DND-41 (cell line): ENCODE measurements at regions not wholly inside any gene's neighbourhood (a gene's known extent, or its start where the extent isn't known, plus 50 kb on each side); places are given as distances from the start of the nearest gene placed in this dataset.

ENCODE experiments used
- ATAC-seq: fragments of 200-7000 bp; cut with Tn5 transposase; 3 replicates; pipeline ENCODE4 v1.9.1; 2021; ENCODE audit warnings: low read depth; ENCODE audit not compliant: insufficient read depth
- DNase-seq: peaks from one replicate; pipeline ENCODE4 v3.0.0-alpha.2; 2020
- H2AFZ ChIP-seq: 2 replicates; pipeline ENCODE4 v1.6.0; 2012; ENCODE audit warnings: low read depth, low read length
- H3K27ac ChIP-seq: 2 replicates; pipeline ENCODE4 v1.5.1; 2012; ENCODE audit warnings: low read length, inconsistent platforms
- H3K27me3 ChIP-seq: fragments of 200-600 bp; sonication (generic); 2 replicates; pipeline ENCODE4 v1.6.0; 2012; ENCODE audit warnings: low read length, mild to moderate bottlenecking, inconsistent platforms; ENCODE audit not compliant: insufficient read depth, poor library complexity
- H3K36me3 ChIP-seq: 2 replicates; pipeline ENCODE4 v1.5.1; 2012; ENCODE audit warnings: low read length, inconsistent platforms; ENCODE audit not compliant: insufficient read depth
- H3K4me1 ChIP-seq: 2 replicates; pipeline ENCODE4 v1.5.1; 2012; ENCODE audit warnings: mild to moderate bottlenecking, low read length; ENCODE audit not compliant: insufficient read depth
- H3K4me2 ChIP-seq: 2 replicates; pipeline ENCODE4 v1.6.0; 2012; ENCODE audit warnings: mild to moderate bottlenecking, moderate library complexity, low read length, inconsistent platforms; ENCODE audit not compliant: insufficient read depth
- H3K4me3 ChIP-seq, 2 experiments: fragments of 200-600 bp in 1 of 2; shearing (Covaris generic) in 1 of 2; 2 replicates each; pipeline ENCODE4 v1.5.1; 2012 to 2016; ENCODE audit warnings: inconsistent platforms in 2 of 2, low read length in 2 of 2, mild to moderate bottlenecking in 2 of 2, low read depth in 1 of 2, moderate library complexity in 1 of 2
- H3K79me2 ChIP-seq: 2 replicates; pipeline ENCODE4 v1.6.0; 2012; ENCODE audit warnings: low read length, inconsistent platforms; ENCODE audit not compliant: insufficient read depth
- H3K9ac ChIP-seq: 2 replicates; pipeline ENCODE4 v1.6.0; 2012; ENCODE audit warnings: low read depth, mild to moderate bottlenecking, inconsistent platforms, low read length, moderate library complexity
- H3K9me3 ChIP-seq: 2 replicates; pipeline ENCODE4 v1.5.1; 2012; ENCODE audit warnings: low read length, moderate library complexity, mild to moderate bottlenecking, inconsistent platforms; ENCODE audit not compliant: insufficient read depth, severe bottlenecking
- H4K20me1 ChIP-seq: 2 replicates; pipeline ENCODE4 v1.6.0; 2012; ENCODE audit warnings: low read length; ENCODE audit not compliant: insufficient read depth
- EZH2 ChIP-seq: IDR thresholded peaks from 3 replicates; pipeline ENCODE4 v1.6.1; 2012; ENCODE audit warnings: borderline replicate concordance, low read depth, mild to moderate bottlenecking, moderate library complexity, low read length, inconsistent platforms; ENCODE audit not compliant: severe bottlenecking
- TF ChIP-seq, protein P1 (sequence below): IDR thresholded peaks from 2 replicates; pipeline ENCODE4 v1.5.1; 2012; ENCODE audit warnings: borderline replicate concordance, low read length, moderate library complexity, mild to moderate bottlenecking; ENCODE audit not compliant: poor library complexity, severe bottlenecking; ENCODE audit errors: extremely low read depth

DNA sequence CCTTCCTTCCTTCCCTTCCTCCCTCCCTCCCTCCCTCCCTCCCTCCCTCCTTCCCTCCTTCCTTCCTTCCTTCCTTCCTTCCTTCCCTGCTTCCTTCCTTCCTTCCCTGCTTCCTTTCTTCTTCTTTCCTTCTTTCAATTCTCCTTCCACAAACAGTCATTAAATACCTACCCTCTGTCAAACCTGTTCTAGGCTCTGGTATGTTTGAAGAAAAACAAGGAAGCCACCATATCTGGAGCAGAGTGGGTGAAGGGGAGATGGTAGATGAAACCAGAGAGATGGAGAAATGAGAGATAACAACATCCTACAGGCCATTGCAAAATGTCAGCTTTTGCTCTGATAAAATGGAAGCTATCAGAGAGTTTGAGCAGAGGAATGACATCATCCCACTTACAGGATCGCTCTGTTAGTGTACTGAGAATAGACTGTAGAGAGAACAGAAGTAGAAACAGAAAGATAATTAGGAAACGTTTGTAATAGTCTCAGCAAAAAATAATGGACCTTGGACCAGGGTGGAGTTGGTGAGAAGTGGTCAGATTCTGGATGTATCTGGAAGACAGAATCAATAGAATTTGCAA lies 334.0 kb downstream of the STIM2 start:
- H3K9me3 ChIP-seq: no peaks in the 10 kb centered on the region
- no peaks in the 10 kb centered on the region for H3K36me3 ChIP-seq
- H3K4me2 ChIP-seq: no peak overlapping the region
- no peak overlapping the region for H2AFZ ChIP-seq
- DNase-seq (no peak), ATAC-seq (no peak)
- H3K79me2 ChIP-seq: no peaks in the 10 kb centered on the region
- H3K27ac ChIP-seq: no peak overlapping the region
- H3K4me3 ChIP-seq: no peak overlapping the region
- H3K9ac ChIP-seq: no peak overlapping the region
- H3K4me1 ChIP-seq: no peaks in the 10 kb centered on the region
- TF ChIP-seq EZH2: no peak
- TF ChIP-seq, protein P1, sequence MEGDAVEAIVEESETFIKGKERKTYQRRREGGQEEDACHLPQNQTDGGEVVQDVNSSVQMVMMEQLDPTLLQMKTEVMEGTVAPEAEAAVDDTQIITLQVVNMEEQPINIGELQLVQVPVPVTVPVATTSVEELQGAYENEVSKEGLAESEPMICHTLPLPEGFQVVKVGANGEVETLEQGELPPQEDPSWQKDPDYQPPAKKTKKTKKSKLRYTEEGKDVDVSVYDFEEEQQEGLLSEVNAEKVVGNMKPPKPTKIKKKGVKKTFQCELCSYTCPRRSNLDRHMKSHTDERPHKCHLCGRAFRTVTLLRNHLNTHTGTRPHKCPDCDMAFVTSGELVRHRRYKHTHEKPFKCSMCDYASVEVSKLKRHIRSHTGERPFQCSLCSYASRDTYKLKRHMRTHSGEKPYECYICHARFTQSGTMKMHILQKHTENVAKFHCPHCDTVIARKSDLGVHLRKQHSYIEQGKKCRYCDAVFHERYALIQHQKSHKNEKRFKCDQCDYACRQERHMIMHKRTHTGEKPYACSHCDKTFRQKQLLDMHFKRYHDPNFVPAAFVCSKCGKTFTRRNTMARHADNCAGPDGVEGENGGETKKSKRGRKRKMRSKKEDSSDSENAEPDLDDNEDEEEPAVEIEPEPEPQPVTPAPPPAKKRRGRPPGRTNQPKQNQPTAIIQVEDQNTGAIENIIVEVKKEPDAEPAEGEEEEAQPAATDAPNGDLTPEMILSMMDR: no peak
- H4K20me1 ChIP-seq: no peaks in the 10 kb centered on the region
- no peaks in the 10 kb centered on the region for H3K27me3 ChIP-seq

DNA sequence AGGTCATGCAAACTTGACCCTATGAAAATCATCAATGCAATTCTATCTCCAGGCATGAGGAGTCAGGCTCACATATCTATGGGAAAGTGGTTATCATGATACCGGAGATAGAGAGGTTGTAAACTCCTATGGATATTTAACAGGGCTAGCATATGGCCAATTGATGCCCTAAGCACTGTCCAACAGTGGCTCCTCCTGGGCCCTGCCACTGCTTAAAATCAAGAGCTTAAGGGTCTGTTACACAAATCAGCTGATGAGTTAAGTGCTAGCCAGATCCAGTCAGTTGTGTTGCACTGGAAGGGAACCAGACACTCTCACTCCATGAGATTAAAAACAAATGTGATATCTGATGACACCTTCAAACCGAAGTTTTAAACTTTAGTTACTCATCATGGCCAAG lies 337.6 kb downstream of the STIM2 start:
- no peak overlapping the region for H3K9ac ChIP-seq
- no peaks in the 10 kb centered on the region for H3K9me3 ChIP-seq
- H3K36me3 ChIP-seq: no peaks in the 10 kb centered on the region
- no peak for ATAC-seq
- H4K20me1 ChIP-seq: no peaks in the 10 kb centered on the region
- no peak overlapping the region for H2AFZ ChIP-seq
- no peak for DNase-seq
- H3K27ac ChIP-seq: no peak overlapping the region
- H3K27me3 ChIP-seq: no peaks in the 10 kb centered on the region
- no peaks in the 10 kb centered on the region for H3K4me1 ChIP-seq
- H3K4me3 ChIP-seq: no peak overlapping the region
- TF ChIP-seq EZH2: no peak
- TF ChIP-seq, protein P1: no peak
- no peak overlapping the region for H3K4me2 ChIP-seq
- no peaks in the 10 kb centered on the region for H3K79me2 ChIP-seq

DNA sequence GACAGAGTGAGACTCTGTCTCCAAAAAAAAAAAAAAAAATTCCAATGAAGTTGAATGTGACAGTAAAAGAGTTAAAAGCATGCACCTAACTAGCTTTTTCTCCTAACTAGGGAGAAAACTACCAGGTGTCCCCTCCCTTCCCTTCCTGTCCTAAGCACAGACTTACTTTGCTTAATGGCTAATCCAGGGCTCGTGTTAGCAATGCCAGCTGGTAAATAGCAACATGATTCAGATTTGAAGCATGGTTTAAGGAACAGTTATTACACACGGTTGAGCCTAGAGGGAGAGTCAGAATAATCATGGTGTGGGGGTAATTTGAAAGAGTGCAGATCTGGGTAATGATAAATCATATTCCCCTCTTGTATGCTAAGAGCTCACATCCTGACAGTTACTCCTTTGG lies 338.3 kb downstream of the STIM2 start:
- Histone ChIP-seq H3K9ac (no peak overlapping the region), H4K20me1 (no peaks in the 10 kb centered on the region), H3K4me2 (no peak overlapping the region), H3K4me3 (no peak overlapping the region), H2AFZ (no peak overlapping the region), H3K36me3 (no peaks in the 10 kb centered on the region), H3K27ac (no peak overlapping the region), H3K79me2 (no peaks in the 10 kb centered on the region), H3K27me3 (no peaks in the 10 kb centered on the region), H3K9me3 (no peaks in the 10 kb centered on the region), H3K4me1 (no peaks in the 10 kb centered on the region)
- ATAC-seq (no peak), DNase-seq (no peak)
- no peak for TF ChIP-seq EZH2
- TF ChIP-seq, protein P1: no peak

DNA sequence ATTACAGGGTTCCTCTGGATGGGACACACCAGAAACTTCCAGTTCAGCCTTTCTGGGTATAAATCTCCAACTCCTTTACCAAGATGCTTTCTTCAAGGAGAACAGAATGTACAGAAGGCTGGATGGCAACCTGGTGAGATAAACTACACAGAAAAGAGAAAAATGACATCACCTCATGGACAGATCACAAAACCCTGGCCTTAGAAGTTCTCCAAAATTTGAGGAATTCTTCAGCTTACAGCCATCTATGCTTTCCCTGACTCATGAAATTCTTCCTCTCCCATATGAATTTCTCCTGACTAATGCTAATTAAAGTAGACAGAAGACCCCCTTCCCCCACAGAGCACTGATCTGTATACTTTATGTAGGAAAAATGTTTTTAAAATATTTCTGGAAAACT lies 345.4 kb downstream of the STIM2 start:
- H3K79me2 ChIP-seq: no peaks in the 10 kb centered on the region
- H3K36me3 ChIP-seq: no peaks in the 10 kb centered on the region
- no peak for ATAC-seq

More for the DNA sequence above, 345.4 kb downstream of the STIM2 start:
- no peak overlapping the region for H3K4me2 ChIP-seq
- TF ChIP-seq EZH2: no peak
- TF ChIP-seq, protein P1: no peak
- no peak overlapping the region for H3K27ac ChIP-seq
- no peaks in the 10 kb centered on the region for H3K9me3 ChIP-seq
- no peak overlapping the region for H3K9ac ChIP-seq
- no peak overlapping the region for H2AFZ ChIP-seq
- no peaks in the 10 kb centered on the region for H3K4me1 ChIP-seq
- no peaks in the 10 kb centered on the region for H3K27me3 ChIP-seq
- no peak for DNase-seq
- H4K20me1 ChIP-seq: no peaks in the 10 kb centered on the region
- H3K4me3 ChIP-seq: no peak overlapping the region
